IMR-90 (cell line): ENCODE measurements at regions not wholly inside any gene's neighbourhood (a gene's known extent, or its start where the extent isn't known, plus 50 kb on each side); places are given as distances from the start of the nearest gene placed in this dataset.

Source experiments
- CEBPB ChIP-seq: IDR thresholded peaks from 2 replicates; pipeline ENCODE4 v1.6.1; 2012; ENCODE audit warnings: low read depth, low read length, improper control_type of control experiment
- CHD1 ChIP-seq: IDR thresholded peaks from 2 replicates; pipeline ENCODE4 v1.6.1; 2012; ENCODE audit warnings: low read depth, low read length, improper control_type of control experiment
- CTCF ChIP-seq: conservative IDR thresholded peaks from 2 replicates; pipeline ENCODE4 v1.5.1; 2012; ENCODE audit warnings: mild to moderate bottlenecking, low read depth, low read length, improper control_type of control experiment
- NFE2L2 ChIP-seq: fragments of 150-350 bp; IDR thresholded peaks from 2 replicates; pipeline ENCODE4 v1.6.1; 2016; ENCODE audit warnings: low read depth, mild to moderate bottlenecking, low read length
- POLR2A ChIP-seq: IDR thresholded peaks from 2 replicates; pipeline ENCODE4 v1.6.1; 2012; ENCODE audit warnings: mild to moderate bottlenecking, low read depth, low read length
- RFX5 ChIP-seq: IDR thresholded peaks from 2 replicates; pipeline ENCODE4 v1.8.0; 2012; ENCODE audit warnings: low read depth, mild to moderate bottlenecking, low read length, moderate library complexity
- SMC3 ChIP-seq: fragments of 150-350 bp; IDR thresholded peaks from 2 replicates; pipeline ENCODE4 v1.6.1; 2016; ENCODE audit warnings: low read depth, mild to moderate bottlenecking, antibody characterized with exemption, low read length, moderate library complexity
- TF ChIP-seq, protein P1 (sequence below): fragments of 150-350 bp; IDR thresholded peaks from 2 replicates; pipeline ENCODE4 v1.6.1; 2017; ENCODE audit warnings: mild to moderate bottlenecking, antibody characterized with exemption, low read length, low read depth

GRCh38 chr3:107882881-107883280, 207.9 kb downstream of the CD47 start:
- TF ChIP-seq CTCF (no peak), POLR2A (no peak), RFX5 (no peak), CEBPB (no peak), SMC3 (no peak), CHD1 (no peak), NFE2L2 (no peak)
- TF ChIP-seq, protein P1, sequence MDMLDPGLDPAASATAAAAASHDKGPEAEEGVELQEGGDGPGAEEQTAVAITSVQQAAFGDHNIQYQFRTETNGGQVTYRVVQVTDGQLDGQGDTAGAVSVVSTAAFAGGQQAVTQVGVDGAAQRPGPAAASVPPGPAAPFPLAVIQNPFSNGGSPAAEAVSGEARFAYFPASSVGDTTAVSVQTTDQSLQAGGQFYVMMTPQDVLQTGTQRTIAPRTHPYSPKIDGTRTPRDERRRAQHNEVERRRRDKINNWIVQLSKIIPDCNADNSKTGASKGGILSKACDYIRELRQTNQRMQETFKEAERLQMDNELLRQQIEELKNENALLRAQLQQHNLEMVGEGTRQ = no peak
